Hypothalamus (tissue), 51 donors: ENCODE measurements at regions not wholly inside any gene's neighbourhood (a gene's known extent, or its start where the extent isn't known, plus 50 kb on each side); places are given as distances from the start of the nearest gene placed in this dataset.
A peak's percentile ranks its signal among the peaks of the same experiment; 100 is the strongest.

Experiments used
- DNase-seq, 51 donors: peaks; one replicate each; lab custom pipeline; 2025; lab: John Stamatoyannopoulos, UW

DNA sequence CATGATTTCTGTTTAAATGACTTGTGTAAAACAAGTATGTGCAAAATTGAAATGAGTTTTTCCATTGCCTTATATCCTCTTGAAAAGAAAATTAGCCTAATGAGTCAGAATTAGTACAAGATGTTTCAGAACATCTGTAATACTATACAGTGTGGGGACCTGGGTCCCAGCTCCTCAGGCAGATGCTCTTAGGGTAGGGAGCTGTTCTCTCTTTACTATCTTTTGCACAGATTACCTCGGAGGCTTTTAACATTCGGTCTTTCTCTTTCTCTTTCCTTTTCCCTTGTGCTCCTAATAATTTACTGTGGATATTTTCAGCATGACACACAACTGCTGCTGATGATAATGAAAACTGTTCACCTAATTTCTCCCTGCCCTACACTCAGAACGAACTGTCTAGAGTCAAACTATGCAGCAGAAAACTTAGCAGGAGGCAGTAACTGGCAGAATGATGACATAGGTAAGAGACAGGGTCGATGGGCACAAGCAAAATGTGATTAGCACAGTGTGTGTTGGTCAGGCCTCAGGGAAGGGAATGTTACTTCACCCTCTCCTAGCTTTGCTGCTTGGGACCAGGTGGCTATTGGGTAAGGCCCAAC, 455.3 kb downstream of the PDHA2 start:
- DNase-seq: peak in 1 of 51 donors; percentile 1

DNA sequence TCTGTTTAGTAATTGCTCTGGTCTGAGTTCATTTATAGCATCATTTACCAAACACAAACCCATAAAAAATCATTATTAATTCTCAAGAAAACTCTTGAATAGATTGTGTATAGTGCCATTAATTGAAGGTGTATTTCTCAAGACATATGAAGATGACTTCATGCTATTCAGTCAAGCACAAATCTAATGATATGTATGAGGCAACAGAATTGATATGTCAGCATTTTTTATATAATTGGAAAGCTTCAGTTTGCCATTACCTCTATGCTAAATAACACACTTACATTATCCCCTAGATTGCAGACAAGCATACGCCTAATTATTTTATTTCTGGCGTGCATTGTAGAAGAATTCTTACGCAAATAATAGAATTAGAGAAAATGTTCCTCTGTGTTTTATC, 461.8 kb downstream of the PDHA2 start:
- DNase-seq: no peak

DNA sequence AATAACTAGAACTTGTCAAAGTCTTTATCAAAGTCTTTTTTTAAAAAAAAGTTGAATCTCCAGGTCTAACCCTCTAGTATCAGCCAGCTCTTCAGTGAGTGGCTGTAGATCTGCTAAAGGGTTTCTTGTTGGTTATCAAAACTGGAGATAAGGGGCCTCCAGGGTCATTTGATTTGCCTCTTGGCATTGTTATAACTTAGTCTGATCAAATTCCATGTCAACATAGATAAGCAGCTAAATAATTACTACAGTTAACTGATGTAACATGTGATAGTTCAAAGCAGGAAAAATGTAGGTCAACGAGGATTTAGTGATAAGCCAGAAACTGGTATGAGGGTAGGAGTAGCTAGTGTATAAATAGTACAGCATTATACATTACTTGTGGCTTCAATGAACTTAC, 465.1 kb downstream of the PDHA2 start:
- no peak for DNase-seq

DNA sequence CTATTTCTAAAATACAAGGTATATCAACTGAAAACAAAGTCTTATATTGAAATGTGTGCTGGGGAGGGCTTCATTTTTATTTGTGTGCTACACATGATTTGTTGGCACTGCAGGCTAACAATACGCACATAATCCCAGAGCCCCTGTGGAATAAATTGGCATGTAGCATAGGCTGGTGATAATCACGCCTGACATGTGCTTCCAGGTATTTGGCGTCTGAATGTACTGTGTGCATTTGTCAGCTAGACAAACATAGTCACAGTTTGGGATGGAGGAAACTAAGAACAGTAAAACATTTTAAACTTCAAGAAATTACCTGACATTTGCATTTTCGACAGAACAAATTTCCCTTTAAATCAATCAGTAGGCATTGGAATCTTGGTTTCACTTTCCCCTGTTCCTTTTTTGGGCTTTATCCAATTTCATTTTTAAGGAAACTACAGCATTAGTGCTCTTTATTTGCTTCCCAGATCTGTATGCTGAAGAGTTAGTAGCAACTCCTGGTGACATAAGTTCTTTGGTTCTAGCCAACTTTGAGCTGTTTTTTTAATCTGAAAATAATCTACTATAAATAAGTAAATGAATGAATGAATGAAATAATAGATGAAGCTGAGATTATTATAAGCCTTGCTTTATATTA, 472.3 kb downstream of the PDHA2 start:
- no peak for DNase-seq

DNA sequence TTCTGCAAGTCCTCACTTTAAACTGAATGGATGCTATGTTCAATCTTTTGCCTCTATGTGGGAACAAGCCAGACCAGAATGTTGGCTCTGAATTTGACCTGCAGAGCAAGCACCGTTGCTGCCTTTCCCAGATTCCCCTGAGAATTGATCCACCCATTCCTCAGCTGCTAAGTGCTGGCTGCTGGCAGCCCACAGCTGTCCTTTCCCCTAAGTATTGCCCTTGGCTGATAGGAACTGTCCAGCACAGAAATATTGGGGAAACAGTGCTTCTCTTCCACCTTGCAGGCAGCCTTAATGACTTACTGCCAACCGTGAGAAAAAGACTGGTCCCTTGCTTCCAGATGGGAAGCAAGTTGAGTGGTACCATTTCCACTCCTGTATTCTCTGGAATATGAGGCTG, 475.9 kb downstream of the PDHA2 start:
- no peak for DNase-seq

DNA sequence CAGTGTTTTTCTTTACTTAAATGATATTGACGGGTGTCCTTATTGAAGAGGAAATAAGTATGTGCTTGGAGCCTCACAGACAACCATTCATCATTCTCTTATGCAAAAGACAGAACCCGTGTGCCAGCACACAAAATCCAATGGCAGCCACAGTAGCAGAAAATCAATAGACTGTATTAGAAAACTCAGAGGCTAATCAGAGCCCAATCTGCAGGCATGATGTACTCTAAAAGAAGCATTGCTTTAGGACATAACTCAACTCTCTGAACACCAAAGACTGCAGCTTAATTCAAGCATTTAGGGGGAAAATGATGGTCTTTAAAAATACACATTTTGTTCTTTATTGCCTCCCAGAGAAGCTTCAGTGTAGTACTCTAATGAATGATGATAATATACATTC, 476.9 kb downstream of the PDHA2 start:
- no peak for DNase-seq

DNA sequence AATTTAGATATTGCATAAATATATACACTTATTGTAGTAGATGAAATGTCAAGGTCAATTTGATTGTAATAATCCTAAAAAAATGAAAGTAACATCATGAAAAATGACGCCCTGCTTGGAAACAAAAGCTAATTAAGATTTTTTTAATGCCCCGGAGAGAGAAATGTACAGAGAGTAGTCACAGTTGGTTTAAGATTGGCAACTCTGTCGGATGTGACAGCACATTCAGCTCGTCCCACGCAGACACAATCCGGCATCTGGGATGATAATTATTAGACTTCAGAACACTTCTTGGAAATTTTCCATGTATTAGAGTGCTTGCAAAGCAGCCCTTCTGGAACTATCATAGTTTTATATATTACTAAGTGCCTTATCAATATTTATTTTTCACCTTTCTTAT, 478.0 kb downstream of the PDHA2 start:
- no peak for DNase-seq

DNA sequence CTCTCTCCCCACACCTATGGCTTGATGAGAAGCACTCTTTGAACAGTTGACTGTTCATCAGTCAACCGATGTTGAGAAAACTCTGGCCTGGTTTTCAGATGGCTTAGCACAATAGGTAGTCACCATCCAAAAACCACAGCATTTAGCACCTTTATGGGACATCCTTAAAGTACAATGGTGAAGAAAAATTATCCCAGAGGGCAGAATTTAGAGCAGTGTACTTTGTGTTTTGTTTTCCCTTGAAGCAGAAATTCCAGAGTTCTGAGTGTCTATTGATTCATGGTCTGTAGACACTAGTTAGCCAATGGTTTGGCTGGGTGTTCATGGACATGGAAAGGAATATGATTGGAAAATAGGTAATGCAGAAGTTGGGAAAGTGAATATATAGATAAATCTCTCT, 487.0 kb downstream of the PDHA2 start:
- no peak for DNase-seq

DNA sequence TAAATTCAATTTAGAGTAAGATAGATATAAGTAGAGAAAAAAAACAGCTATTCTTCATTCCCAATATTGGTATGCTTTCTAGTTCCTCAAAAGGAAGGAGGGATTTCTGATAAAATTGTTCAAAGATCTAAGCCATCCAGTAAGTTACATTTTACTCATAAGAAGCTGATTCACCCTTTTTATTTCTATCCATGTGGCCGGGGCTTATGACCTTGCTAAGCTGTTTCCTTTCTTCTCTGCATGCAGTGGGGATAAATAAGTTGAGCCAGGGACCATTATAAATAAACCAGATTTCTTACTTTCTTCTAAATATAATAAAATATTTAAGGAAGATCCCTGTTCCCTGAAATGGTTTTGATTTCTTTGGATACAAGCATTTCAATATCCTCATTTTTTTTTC, 502.3 kb downstream of the PDHA2 start:
- no peak for DNase-seq

DNA sequence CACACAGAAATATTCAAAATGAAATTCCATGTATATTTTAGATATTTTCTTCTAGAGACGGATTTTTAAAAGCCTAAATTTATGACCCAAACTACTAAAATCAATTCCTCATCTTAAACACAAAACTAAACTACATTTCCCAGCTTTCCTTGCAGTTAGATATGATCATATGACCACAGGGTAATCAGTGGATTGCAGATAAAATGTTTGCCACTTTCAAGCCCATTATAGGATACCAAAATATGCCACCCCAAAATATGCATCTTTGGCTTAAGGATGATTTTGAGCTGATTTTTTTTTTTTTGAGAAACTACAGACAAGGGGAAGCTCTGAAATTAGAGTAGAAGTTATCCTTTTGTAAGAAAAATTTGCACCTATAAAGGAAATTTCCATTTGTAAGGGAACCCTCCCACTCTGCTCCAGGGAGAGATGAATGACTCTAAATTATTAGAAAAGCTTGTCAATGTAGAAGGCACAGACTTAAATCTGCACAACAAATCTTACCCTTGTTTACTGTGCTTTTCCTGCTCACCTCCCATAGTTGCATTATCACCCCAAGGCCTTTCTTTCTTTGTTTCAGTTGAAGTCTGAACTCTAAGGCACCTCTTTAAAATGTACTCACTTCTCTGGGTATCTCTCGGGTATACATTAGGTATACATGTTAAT, 503.0 kb downstream of the PDHA2 start:
- no peak for DNase-seq

DNA sequence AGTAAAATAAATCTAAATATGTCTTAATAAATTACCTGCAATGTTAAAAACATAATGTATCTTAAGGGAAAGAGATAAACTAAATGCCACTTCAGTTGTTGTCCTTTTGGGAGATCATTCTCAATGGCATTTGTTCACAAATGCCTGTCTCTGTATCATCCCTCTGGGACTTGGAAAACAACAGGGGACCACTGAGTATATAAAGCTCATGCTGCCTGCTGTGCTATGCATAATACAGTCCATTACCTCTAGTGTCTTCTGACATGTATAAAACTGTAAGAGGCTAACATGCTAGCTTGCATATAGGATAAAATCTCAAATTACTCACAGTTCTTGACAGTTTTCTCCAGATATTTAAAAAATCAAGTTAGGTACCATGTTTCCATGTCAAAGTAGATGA, 503.9 kb downstream of the PDHA2 start:
- no peak for DNase-seq

DNA sequence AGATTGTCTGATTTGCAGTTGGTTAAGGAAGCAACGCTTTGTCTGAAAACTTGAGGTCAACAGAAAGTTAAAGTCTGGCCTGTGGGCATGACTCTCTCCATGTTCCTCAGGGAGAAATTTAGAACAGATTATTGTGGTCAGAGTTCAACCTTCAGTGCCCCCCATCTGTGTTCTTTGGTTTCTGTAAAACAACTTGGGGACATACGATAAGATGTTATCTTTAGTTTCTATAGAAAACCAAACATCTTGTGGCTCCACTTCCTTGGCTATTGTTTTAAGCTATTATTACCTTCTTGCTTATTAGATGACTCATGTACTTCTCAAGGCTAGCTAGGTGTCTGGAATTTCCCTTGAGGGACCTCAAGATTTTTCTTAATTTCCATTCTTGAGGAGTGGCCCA, 507.7 kb downstream of the PDHA2 start:
- no peak for DNase-seq

DNA sequence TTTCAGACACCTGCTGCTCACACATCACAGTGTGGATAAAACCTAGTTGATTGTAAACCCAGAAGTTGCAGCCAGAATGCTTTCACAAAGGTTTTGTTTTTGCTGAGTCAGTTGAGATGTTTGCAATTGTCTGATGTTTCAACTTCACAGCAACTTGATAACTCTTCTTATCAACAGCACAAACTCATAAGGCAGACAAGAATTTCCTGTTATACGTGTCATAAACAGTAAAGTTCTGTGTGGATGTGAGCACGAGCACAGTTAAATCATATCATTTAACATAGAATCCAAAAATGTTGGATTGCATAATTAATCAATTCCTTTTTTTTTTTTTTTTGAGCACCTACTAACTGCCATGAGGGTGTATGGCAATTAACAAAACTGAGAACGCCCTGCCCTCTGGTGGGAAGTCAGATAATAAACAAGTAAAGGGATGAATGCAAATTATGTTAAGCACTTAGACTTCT, 512.2 kb downstream of the PDHA2 start:
- DNase-seq: peak in 4 of 51 donors; percentile 0 to 16 (median 1)

DNA sequence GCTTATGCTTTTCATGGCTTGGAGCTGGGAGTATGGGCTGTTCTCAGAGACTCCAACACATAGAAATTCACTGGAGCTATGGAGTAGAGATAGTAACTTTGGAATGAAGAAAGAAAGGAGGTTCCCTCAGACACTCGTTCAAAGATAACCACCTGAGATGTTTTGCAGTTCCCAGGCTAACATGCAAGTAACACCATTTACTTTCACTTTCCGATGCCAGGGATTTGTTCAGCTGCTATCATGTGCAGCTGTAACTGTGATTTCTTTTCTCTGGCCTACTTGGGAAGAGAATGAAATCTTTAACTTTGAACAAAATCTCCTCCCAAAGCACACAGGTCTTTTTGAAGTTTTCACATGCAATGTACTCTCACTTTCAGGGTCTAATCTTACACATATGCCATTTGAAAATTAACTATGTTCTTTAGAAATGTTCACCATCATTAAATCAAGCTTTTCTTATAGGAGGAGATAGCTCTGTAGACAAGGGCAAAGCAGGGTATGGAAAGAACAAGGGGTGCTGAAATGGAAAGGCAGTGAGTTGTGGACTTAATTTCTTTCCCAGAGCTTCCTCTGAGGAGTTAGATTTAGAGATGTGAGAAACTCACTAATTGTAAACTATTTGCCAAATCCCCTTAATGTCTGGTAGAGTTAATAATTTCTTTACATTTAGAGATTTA, 514.3 kb downstream of the PDHA2 start:
- DNase-seq: no peak

DNA sequence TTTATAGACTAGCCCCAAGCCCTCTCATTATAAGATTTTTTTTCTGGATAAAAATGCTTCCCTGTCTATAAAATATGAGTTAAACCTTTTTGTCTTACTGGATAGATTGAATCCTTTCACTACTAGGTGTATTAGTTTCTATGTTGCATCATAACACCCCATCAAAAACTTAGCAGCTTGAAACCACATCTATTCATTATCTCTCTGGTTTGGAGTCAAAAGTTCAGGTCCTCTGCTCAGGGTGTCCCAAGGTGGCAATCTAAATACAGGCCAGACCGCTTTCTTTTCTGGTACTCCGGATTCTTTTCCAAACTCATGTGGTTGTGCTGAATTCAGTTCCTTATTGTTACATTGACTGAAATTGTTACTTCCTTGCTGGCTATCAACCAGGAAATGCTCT, 515.5 kb downstream of the PDHA2 start:
- no peak for DNase-seq

DNA sequence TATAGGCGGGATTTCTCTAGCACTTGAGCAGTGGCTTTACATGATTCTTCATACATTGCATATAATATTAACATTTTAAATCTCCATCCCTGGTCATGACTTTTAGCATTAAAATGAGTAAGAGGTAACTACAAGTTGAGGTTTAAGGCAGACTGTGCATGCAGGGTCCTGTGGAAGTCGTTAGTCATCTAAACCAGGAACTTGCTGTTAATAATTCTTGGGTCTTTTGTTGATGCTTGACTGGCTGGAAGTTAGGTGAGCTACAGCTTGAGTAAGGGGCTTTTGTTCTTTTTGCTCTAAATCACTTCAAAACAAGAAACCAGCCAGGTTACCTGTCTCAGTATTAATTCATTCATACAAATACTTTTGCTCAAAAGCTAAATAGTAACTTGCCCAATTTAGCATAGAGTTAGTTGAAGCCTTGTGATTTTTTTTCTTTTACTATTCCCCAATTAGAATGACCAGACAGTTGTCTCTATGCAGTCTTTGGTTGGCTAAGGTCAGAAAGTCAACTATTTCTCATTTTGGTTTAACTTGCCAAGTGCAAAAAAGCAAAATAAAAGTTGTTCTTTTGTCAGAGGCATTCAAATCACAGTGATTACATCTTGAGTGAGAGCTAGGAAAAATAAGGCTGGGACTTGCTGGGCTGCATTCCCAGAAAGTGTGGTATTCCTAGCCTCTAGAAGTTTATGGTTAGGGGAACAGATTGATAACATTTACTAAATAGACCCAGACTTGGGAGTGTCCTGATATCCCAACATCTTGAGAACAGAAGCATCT, 516.9 kb downstream of the PDHA2 start:
- no peak for DNase-seq

DNA sequence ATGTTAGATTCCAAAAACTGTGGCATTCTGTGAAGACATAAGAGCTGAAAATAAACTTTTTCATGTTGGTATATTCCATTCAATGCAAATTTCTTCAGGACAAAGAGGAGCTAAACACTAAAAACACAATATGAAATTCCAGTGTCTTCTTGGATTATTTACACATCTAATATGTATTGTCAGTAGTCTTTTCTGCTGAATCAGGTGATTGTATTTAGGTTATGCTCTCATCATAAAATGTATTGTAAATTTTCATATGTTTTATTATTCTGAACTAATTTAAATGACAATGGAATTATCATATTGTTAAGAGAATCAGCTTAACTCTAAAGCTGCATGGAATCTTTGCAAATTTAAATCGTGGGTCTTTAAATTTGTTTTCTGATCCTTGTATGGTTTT, 526.7 kb downstream of the PDHA2 start:
- DNase-seq: no peak

DNA sequence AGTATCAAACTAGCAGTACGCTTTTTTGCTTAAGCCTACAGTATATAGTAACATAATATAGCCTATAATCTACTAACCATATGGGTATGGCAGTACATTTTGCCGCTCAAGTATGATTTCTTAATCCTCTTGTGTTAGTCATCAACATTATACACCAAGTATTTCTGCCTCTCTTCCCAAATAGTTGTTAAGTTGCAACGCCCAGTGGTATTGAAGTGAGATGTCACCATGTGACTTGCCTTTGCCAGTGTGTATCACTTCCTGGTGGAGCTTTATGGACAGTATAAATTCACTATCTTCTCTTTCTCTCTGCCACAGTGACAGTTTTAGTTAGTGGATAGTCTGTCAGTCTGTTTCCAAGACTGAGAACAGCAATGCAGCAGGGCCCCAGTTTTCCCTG, 535.5 kb downstream of the PDHA2 start:
- DNase-seq: no peak

DNA sequence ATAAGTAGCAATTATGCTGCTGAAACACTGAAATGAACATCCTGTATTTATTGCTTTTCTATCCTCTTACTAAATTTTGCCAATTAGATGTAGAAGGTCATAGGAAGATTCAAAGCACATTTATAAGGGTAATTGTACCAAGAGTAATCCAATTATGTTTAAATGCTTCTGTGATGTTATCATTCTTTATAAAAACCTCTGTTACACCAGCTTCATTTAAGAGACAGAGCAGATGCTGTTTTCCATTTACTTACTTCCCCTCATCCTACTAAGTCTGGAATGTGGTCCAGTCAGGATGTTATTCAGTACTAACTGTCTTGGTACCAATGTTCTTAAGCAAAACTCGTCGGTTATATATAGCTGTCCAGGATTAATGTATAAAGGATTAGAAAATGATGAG, 539.6 kb downstream of the PDHA2 start:
- DNase-seq: no peak

DNA sequence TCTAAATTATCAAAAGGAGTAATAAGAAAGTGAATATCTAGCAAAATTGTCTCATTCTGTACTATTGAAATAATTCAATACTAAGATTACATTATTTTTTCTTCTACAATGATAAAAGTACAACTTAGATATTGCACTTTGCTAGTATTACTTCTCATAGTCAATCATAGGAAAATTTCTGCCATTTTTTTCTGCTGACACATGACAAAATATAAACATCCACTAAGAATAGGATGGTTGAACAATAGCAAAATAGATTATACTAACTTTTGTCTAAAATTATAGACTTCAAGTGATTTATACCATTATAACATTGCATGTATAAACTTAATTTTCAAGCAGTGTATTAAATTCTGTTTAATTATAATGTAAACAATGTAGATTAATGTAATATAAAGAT, 540.2 kb downstream of the PDHA2 start:
- DNase-seq: no peak

DNA sequence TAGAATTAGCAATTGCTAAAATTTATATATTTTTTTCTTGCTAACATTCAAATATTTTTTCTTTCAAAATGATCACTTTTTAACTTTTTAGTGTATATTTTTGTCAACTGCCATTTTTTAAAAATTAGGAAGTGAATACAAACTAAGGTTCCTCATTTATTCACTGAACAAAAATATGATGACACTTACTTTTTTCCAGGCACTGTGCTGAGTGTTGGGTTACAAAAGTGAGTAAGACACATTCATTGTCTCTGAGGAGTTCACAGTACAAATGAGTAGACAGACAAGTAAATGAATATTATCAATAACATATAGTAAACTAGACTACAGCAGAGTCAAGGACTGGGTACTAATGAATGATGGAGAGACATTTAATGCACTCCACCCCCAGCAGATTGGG, 543.5 kb downstream of the PDHA2 start:
- no peak for DNase-seq
